Loucy (cell line): ENCODE measurements at regions not wholly inside any gene's neighbourhood (a gene's known extent, or its start where the extent isn't known, plus 50 kb on each side); places are given as distances from the start of the nearest gene placed in this dataset.

Experiments
- EZH2phosphoT487 ChIP-seq: fragments of 200-600 bp; IDR thresholded peaks from 2 replicates; pipeline ENCODE4 v1.6.1; 2018; ENCODE audit warnings: antibody characterized with exemption, mild to moderate bottlenecking, moderate library complexity, borderline replicate concordance
- TF ChIP-seq, protein P1 (sequence below): fragments of 200-600 bp; sonication (generic); conservative IDR thresholded peaks from 2 replicates; pipeline ENCODE4 v1.5.1; 2014; ENCODE audit warnings: mild to moderate bottlenecking, antibody characterized with exemption, low read length

- TF ChIP-seq, protein P1, sequence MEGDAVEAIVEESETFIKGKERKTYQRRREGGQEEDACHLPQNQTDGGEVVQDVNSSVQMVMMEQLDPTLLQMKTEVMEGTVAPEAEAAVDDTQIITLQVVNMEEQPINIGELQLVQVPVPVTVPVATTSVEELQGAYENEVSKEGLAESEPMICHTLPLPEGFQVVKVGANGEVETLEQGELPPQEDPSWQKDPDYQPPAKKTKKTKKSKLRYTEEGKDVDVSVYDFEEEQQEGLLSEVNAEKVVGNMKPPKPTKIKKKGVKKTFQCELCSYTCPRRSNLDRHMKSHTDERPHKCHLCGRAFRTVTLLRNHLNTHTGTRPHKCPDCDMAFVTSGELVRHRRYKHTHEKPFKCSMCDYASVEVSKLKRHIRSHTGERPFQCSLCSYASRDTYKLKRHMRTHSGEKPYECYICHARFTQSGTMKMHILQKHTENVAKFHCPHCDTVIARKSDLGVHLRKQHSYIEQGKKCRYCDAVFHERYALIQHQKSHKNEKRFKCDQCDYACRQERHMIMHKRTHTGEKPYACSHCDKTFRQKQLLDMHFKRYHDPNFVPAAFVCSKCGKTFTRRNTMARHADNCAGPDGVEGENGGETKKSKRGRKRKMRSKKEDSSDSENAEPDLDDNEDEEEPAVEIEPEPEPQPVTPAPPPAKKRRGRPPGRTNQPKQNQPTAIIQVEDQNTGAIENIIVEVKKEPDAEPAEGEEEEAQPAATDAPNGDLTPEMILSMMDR = no peak
- TF ChIP-seq EZH2phosphoT487 = no peak
Measured at GRCh38 chr4:187499956-187500355, 495.6 kb upstream of the ZFP42 start.
